ENCODE measurements at regions not wholly inside any gene's neighbourhood (a gene's known extent, or its start where the extent isn't known, plus 50 kb on each side); places are given as distances from the start of the nearest gene placed in this dataset.
A peak's percentile ranks its signal among the peaks of the same experiment; 100 is the strongest.

GRCh38 chrX:131746491-131746968, 202.7 kb downstream of the OR13H1 start:
- no peak for TF ChIP-seq CTCF (IDR thresholded peaks at IDR 0.05; ENCODE audit: insufficient read depth, low read length, severe bottlenecking)
- no peak for DNase-seq (ENCODE audit: low read depth)
- no peak overlapping the region for H3K4me3 ChIP-seq (ENCODE audit: low read depth, low read length)
- no peaks in the 10 kb centered on the region for H3K36me3 ChIP-seq (ENCODE audit: control insufficient read depth, insufficient read depth, low read length)
- FAIRE-seq = no peak
- no peaks in the 10 kb centered on the region for H3K27me3 ChIP-seq (ENCODE audit: control insufficient read depth, insufficient read depth, low read length)

- no peak for TF ChIP-seq CTCF (IDR thresholded peaks at IDR 0.05; ENCODE audit: insufficient read depth, low read length, severe bottlenecking)
- no peak for DNase-seq (ENCODE audit: low read depth)
- Histone ChIP-seq H3K27me3 (ENCODE audit: control insufficient read depth, insufficient read depth, low read length) (no peaks in the 10 kb centered on the region), H3K4me3 (ENCODE audit: low read depth, low read length) (no peak overlapping the region), H3K36me3 (ENCODE audit: control insufficient read depth, insufficient read depth, low read length) (no peaks in the 10 kb centered on the region)
- peak; percentile 96 for FAIRE-seq
These were observed 203.3 kb downstream of the OR13H1 start for GRCh38 chrX:131747173-131747572.

GRCh38 chrX:131752493-131753198, 208.8 kb downstream of the OR13H1 start:
- FAIRE-seq = no peak
- no peaks in the 10 kb centered on the region for H3K36me3 ChIP-seq (ENCODE audit: control insufficient read depth, insufficient read depth, low read length)
- TF ChIP-seq CTCF (IDR thresholded peaks at IDR 0.05; ENCODE audit: insufficient read depth, low read length, severe bottlenecking) = no peak
- no peak overlapping the region for H3K4me3 ChIP-seq (ENCODE audit: low read depth, low read length)
- H3K27me3 ChIP-seq (ENCODE audit: control insufficient read depth, insufficient read depth, low read length) = no peaks in the 10 kb centered on the region
- no peak for DNase-seq (ENCODE audit: low read depth)

GRCh38 chrX:131762802-131763234, 218.9 kb downstream of the OR13H1 start:
- FAIRE-seq (no peak), DNase-seq (ENCODE audit: low read depth) (no peak)
- TF ChIP-seq CTCF (IDR thresholded peaks at IDR 0.05; ENCODE audit: insufficient read depth, low read length, severe bottlenecking) = no peak
- H3K4me3 ChIP-seq (ENCODE audit: low read depth, low read length) = no peak overlapping the region
- H3K36me3 ChIP-seq (ENCODE audit: control insufficient read depth, insufficient read depth, low read length) = no peaks in the 10 kb centered on the region
- H3K27me3 ChIP-seq (ENCODE audit: control insufficient read depth, insufficient read depth, low read length) = no peaks in the 10 kb centered on the region

DNA sequence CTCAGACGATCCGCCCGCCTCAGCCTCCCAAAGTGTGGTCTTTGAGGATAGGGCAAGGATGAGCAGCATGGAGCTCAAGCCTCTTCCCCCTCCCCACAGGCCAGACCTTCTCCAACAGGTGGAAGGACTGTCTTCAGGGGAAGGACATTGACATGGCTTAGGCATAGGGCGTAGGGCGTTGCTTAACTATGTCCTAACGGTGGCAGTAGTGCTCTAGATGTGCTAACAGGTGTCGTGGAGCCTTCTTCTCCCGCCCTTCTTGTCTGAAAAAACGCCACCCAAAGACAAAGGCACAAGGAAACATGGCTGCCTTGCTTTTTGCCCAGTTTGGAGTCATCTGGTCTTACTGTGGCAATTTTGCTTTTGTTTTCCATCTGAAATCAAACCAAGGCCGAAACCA, 219.8 kb downstream of the OR13H1 start:
- Histone ChIP-seq H3K36me3 (ENCODE audit: control insufficient read depth, insufficient read depth, low read length) (no peaks in the 10 kb centered on the region), H3K27me3 (ENCODE audit: control insufficient read depth, insufficient read depth, low read length) (no peaks in the 10 kb centered on the region), H3K4me3 (ENCODE audit: low read depth, low read length) (no peak overlapping the region)
- FAIRE-seq (peak; percentile 95), DNase-seq (ENCODE audit: low read depth) (no peak)
- TF ChIP-seq CTCF (IDR thresholded peaks at IDR 0.05; ENCODE audit: insufficient read depth, low read length, severe bottlenecking) = no peak

GRCh38 chrX:131764216-131764615, 220.3 kb downstream of the OR13H1 start:
- H3K4me3 ChIP-seq (ENCODE audit: low read depth, low read length) = no peak overlapping the region
- no peak for FAIRE-seq

More at GRCh38 chrX:131764216-131764615, 220.3 kb downstream of the OR13H1 start:
- DNase-seq (ENCODE audit: low read depth) = no peak
- Histone ChIP-seq H3K36me3 (ENCODE audit: control insufficient read depth, insufficient read depth, low read length) (no peaks in the 10 kb centered on the region), H3K27me3 (ENCODE audit: control insufficient read depth, insufficient read depth, low read length) (no peaks in the 10 kb centered on the region)
- TF ChIP-seq CTCF (IDR thresholded peaks at IDR 0.05; ENCODE audit: insufficient read depth, low read length, severe bottlenecking) = no peak
